IPS-18a (cell line): ENCODE measurements at regions not wholly inside any gene's neighbourhood (a gene's known extent, or its start where the extent isn't known, plus 50 kb on each side); places are given as distances from the start of the nearest gene placed in this dataset.
A peak's percentile ranks its signal among the peaks of the same experiment; 100 is the strongest.
"Not testable (repeated sequence)": the region's sequence is repeated elsewhere in the genome, so short reads cannot be mapped to it uniquely, and the experiment has no call there.

Experiments used
- H3K27ac ChIP-seq: one replicate; pipeline ENCODE4 v1.5.1; 2013; ENCODE audit warnings: low read length
- H3K27me3 ChIP-seq: one replicate; pipeline ENCODE4 v1.6.1; 2013; ENCODE audit warnings: mild to moderate bottlenecking, low read length; ENCODE audit not compliant: control insufficient read depth, insufficient read depth
- H3K36me3 ChIP-seq: one replicate; pipeline ENCODE4 v1.6.1; 2013; ENCODE audit warnings: low read depth, low read length; ENCODE audit not compliant: control insufficient read depth
- H3K4me1 ChIP-seq: one replicate; pipeline ENCODE4 v1.6.1; 2013; ENCODE audit warnings: low read depth, low read length; ENCODE audit not compliant: control insufficient read depth
- H3K4me3 ChIP-seq: one replicate; pipeline ENCODE4 v1.5.1; 2013; ENCODE audit warnings: low read length
- H3K9ac ChIP-seq: one replicate; pipeline ENCODE4 v1.6.1; 2013; ENCODE audit warnings: mild to moderate bottlenecking, low read length, moderate library complexity
- H3K9me3 ChIP-seq: one replicate; pipeline ENCODE4 v1.6.1; 2013; ENCODE audit warnings: low read depth, low read length; ENCODE audit not compliant: control insufficient read depth

- no peaks in the 10 kb centered on the region for H3K36me3 ChIP-seq
- H3K4me1 ChIP-seq, result peaks cover 4% of the 10 kb centered on the region
- H3K27me3 ChIP-seq, result no peaks in the 10 kb centered on the region
- H3K27ac ChIP-seq, result no peak overlapping the region
- H3K9ac ChIP-seq, result no peak overlapping the region
- H3K4me3 ChIP-seq, result no peak overlapping the region
- no peaks in the 10 kb centered on the region for H3K9me3 ChIP-seq
Measured at GRCh38 chrX:98263135-98263534, 1379.4 kb downstream of the RPA4 start.

- Histone ChIP-seq H3K9me3 (no peaks in the 10 kb centered on the region), H3K36me3 (no peaks in the 10 kb centered on the region), H3K9ac (no peak overlapping the region), H3K4me3 (no peak overlapping the region), H3K27ac (peak overlapping the region; percentile 64), H3K4me1 (peaks cover 25% of the 10 kb centered on the region), H3K27me3 (no peaks in the 10 kb centered on the region)
Measured at GRCh38 chrX:98289726-98290125, 1406.0 kb downstream of the RPA4 start.

- Histone ChIP-seq H3K27me3 (no peaks in the 10 kb centered on the region), H3K4me1 (peaks cover 39% of the 10 kb centered on the region), H3K27ac (no peak overlapping the region), H3K9ac (no peak overlapping the region), H3K36me3 (no peaks in the 10 kb centered on the region), H3K9me3 (no peaks in the 10 kb centered on the region), H3K4me3 (no peak overlapping the region)
Measured at GRCh38 chrX:98294310-98294709, 1410.6 kb downstream of the RPA4 start.

- peaks cover 33% of the 10 kb centered on the region for H3K4me1 ChIP-seq
- H3K36me3 ChIP-seq, result no peaks in the 10 kb centered on the region
- peaks cover 11% of the 10 kb centered on the region for H3K9me3 ChIP-seq
- H3K4me3 ChIP-seq, result no peak overlapping the region
- H3K9ac ChIP-seq, result no peak overlapping the region
- no peaks in the 10 kb centered on the region for H3K27me3 ChIP-seq
- H3K27ac ChIP-seq, result no peak overlapping the region
Measured at GRCh38 chrX:98296129-98296528, 1412.4 kb downstream of the RPA4 start.

- Histone ChIP-seq H3K9me3 (peaks cover 11% of the 10 kb centered on the region), H3K4me1 (peaks cover 16% of the 10 kb centered on the region), H3K36me3 (no peaks in the 10 kb centered on the region), H3K4me3 (no peak overlapping the region), H3K27ac (no peak overlapping the region), H3K27me3 (no peaks in the 10 kb centered on the region), H3K9ac (no peak overlapping the region)
Measured at GRCh38 chrX:98299785-98300184, 1416.1 kb downstream of the RPA4 start.

GRCh38 chrX:98300536-98300935 is 1416.8 kb downstream of the RPA4 start:
- H3K9ac ChIP-seq, H3K4me3 ChIP-seq, H3K4me1 ChIP-seq, H3K27me3 ChIP-seq, H3K36me3 ChIP-seq, H3K27ac ChIP-seq: not testable (repeated sequence)
- peaks cover 11% of the 10 kb centered on the region for H3K9me3 ChIP-seq

GRCh38 chrX:98331407-98331806 is 1447.7 kb downstream of the RPA4 start:
- no peak overlapping the region for H3K9ac ChIP-seq
- H3K4me1 ChIP-seq, result peaks cover 3% of the 10 kb centered on the region
- H3K4me3 ChIP-seq, result no peak overlapping the region
- no peaks in the 10 kb centered on the region for H3K36me3 ChIP-seq
- no peaks in the 10 kb centered on the region for H3K9me3 ChIP-seq
- H3K27me3 ChIP-seq, result no peaks in the 10 kb centered on the region
- no peak overlapping the region for H3K27ac ChIP-seq

- Histone ChIP-seq H3K4me3 (no peak overlapping the region), H3K27me3 (no peaks in the 10 kb centered on the region), H3K9ac (no peak overlapping the region), H3K36me3 (no peaks in the 10 kb centered on the region), H3K4me1 (peaks cover 3% of the 10 kb centered on the region), H3K27ac (no peak overlapping the region), H3K9me3 (peaks cover 5% of the 10 kb centered on the region)
Measured at GRCh38 chrX:98338544-98338943, 1454.8 kb downstream of the RPA4 start.

GRCh38 chrX:98350940-98351339 is 1467.2 kb downstream of the RPA4 start:
- Histone ChIP-seq H3K27ac (no peak overlapping the region), H3K4me1 (peaks cover 5% of the 10 kb centered on the region), H3K36me3 (no peaks in the 10 kb centered on the region), H3K4me3 (no peak overlapping the region), H3K9ac (no peak overlapping the region), H3K9me3 (no peaks in the 10 kb centered on the region), H3K27me3 (no peaks in the 10 kb centered on the region)

- H3K27ac ChIP-seq, result no peak overlapping the region
- peaks cover under 1% of the 10 kb centered on the region for H3K4me1 ChIP-seq
- no peaks in the 10 kb centered on the region for H3K36me3 ChIP-seq
- H3K9me3 ChIP-seq, result no peaks in the 10 kb centered on the region
- no peak overlapping the region for H3K9ac ChIP-seq
- no peak overlapping the region for H3K4me3 ChIP-seq
- H3K27me3 ChIP-seq, result no peaks in the 10 kb centered on the region
Measured at GRCh38 chrX:98357146-98357545, 1473.4 kb downstream of the RPA4 start.

- no peak overlapping the region for H3K27ac ChIP-seq
- no peaks in the 10 kb centered on the region for H3K27me3 ChIP-seq
- H3K9me3 ChIP-seq, result no peaks in the 10 kb centered on the region
- H3K4me3 ChIP-seq, result no peak overlapping the region
- H3K36me3 ChIP-seq, result no peaks in the 10 kb centered on the region
- no peak overlapping the region for H3K9ac ChIP-seq
- peaks cover 13% of the 10 kb centered on the region for H3K4me1 ChIP-seq
Measured at GRCh38 chrX:98362630-98363029, 1478.9 kb downstream of the RPA4 start.

- Histone ChIP-seq H3K9ac (no peak overlapping the region), H3K9me3 (peaks cover 4% of the 10 kb centered on the region), H3K36me3 (no peaks in the 10 kb centered on the region), H3K4me1 (peaks cover 13% of the 10 kb centered on the region), H3K27ac (no peak overlapping the region), H3K27me3 (no peaks in the 10 kb centered on the region), H3K4me3 (no peak overlapping the region)
Measured at GRCh38 chrX:98371994-98372393, 1488.3 kb downstream of the RPA4 start.
